GM19240 (cell line): ENCODE measurements at regions not wholly inside any gene's neighbourhood (a gene's known extent, or its start where the extent isn't known, plus 50 kb on each side); places are given as distances from the start of the nearest gene placed in this dataset.
"Not testable (repeated sequence)": the region's sequence is repeated elsewhere in the genome, so short reads cannot be mapped to it uniquely, and the experiment has no call there.

Experiments used
- DNase-seq: peaks from one replicate; pipeline ENCODE4 v3.0.0; 2011; ENCODE audit warnings: low spot score; ENCODE audit not compliant: insufficient read length

GRCh38 chr9:31005086-31005665 lies 1379.3 kb upstream of the ACO1 start:
- no peak for DNase-seq

- DNase-seq: no peak
Observed at GRCh38 chr9:31013371-31013770, 1371.1 kb upstream of the ACO1 start.

- no peak for DNase-seq
Observed at GRCh38 chr9:31023847-31024246, 1360.6 kb upstream of the ACO1 start.

GRCh38 chr9:31027678-31028077 lies 1356.8 kb upstream of the ACO1 start:
- DNase-seq: no peak

- no peak for DNase-seq
Observed at GRCh38 chr9:31028137-31028536, 1356.3 kb upstream of the ACO1 start.

- DNase-seq: no peak
Observed at GRCh38 chr9:31030741-31031202, 1353.7 kb upstream of the ACO1 start.

GRCh38 chr9:31032206-31032605 lies 1352.2 kb upstream of the ACO1 start:
- no peak for DNase-seq

GRCh38 chr9:31034311-31034710 lies 1350.1 kb upstream of the ACO1 start:
- DNase-seq: no peak

GRCh38 chr9:31040564-31040963 lies 1343.9 kb upstream of the ACO1 start:
- DNase-seq: no peak

GRCh38 chr9:31045810-31046209 lies 1338.6 kb upstream of the ACO1 start:
- no peak for DNase-seq

- DNase-seq: not testable (repeated sequence)
Observed at GRCh38 chr9:31061592-31061991, 1322.9 kb upstream of the ACO1 start.

- no peak for DNase-seq
Observed at GRCh38 chr9:31065691-31066090, 1318.8 kb upstream of the ACO1 start.

GRCh38 chr9:31067418-31067817 lies 1317.0 kb upstream of the ACO1 start:
- DNase-seq: no peak

GRCh38 chr9:31071606-31072286 lies 1312.7 kb upstream of the ACO1 start:
- no peak for DNase-seq

GRCh38 chr9:31078175-31078574 lies 1306.3 kb upstream of the ACO1 start:
- DNase-seq: no peak

- no peak for DNase-seq
Observed at GRCh38 chr9:31084350-31084749, 1300.1 kb upstream of the ACO1 start.

GRCh38 chr9:31089549-31090221 lies 1294.8 kb upstream of the ACO1 start:
- DNase-seq: no peak

- DNase-seq: no peak
Observed at GRCh38 chr9:31100311-31100710, 1284.1 kb upstream of the ACO1 start.

GRCh38 chr9:31103836-31104235 lies 1280.6 kb upstream of the ACO1 start:
- no peak for DNase-seq

GRCh38 chr9:31104249-31104648 lies 1280.2 kb upstream of the ACO1 start:
- no peak for DNase-seq

- DNase-seq: no peak
Observed at GRCh38 chr9:31112491-31112890, 1272.0 kb upstream of the ACO1 start.

- DNase-seq: no peak
Observed at GRCh38 chr9:31114346-31114745, 1270.1 kb upstream of the ACO1 start.
